SK-N-MC (cell line): ENCODE measurements at regions not wholly inside any gene's neighbourhood (a gene's known extent, or its start where the extent isn't known, plus 50 kb on each side); places are given as distances from the start of the nearest gene placed in this dataset.
"Not testable (repeated sequence)": the region's sequence is repeated elsewhere in the genome, so short reads cannot be mapped to it uniquely, and the experiment has no call there.

Experiments
- EZH2 ChIP-seq: fragments of 200-600 bp; sonication (generic); IDR thresholded peaks from one replicate; pipeline ENCODE4 v1.6.1; 2017; ENCODE audit warnings: antibody characterized with exemption
- FOXP2 ChIP-seq: optimal IDR thresholded peaks from 2 replicates; pipeline ENCODE3; 2011; ENCODE audit warnings: mild to moderate bottlenecking, moderate library complexity; ENCODE audit not compliant: insufficient read depth; ENCODE audit errors: extremely low read length, control extremely low read depth
- POLR2AphosphoS5 ChIP-seq: IDR thresholded peaks from 2 replicates; pipeline ENCODE4 v1.6.1; 2012; ENCODE audit warnings: mild to moderate bottlenecking, low read depth, low read length, borderline replicate concordance

DNA sequence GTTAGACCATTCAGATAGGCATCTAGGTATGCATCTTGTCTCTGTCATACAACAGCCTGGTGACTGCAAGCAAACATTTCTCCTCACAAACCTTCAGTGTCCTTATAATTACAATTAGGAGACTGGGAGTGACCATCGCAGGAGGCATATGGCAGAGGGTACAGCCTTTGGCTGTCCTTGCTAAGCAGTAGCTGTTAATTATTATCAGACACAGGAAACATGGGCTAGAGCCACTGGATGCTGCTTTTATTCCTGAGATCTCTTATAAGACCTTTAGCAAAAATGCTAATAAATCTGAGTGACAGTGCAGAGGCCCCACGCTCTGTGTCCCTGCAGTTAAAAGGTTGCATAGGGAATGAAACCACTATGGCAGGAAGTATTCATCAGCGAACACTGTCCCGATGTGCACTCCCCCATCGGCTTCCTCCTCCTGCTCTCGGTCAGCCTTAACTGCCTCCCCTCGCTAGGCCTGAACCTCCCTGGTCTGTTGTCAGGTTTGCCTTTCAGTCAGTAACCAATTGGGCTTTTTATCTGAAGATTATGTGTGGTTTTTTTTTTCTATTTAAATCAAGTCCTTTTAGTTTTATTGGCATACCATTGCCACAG lies 92.2 kb downstream of the ARHGAP11B start:
- not testable (repeated sequence) for TF ChIP-seq POLR2AphosphoS5, EZH2, FOXP2
